ENCODE measurements at regions not wholly inside any gene's neighbourhood (a gene's known extent, or its start where the extent isn't known, plus 50 kb on each side); places are given as distances from the start of the nearest gene placed in this dataset.
"Not testable (repeated sequence)": the region's sequence is repeated elsewhere in the genome, so short reads cannot be mapped to it uniquely, and the experiment has no call there.

DNA sequence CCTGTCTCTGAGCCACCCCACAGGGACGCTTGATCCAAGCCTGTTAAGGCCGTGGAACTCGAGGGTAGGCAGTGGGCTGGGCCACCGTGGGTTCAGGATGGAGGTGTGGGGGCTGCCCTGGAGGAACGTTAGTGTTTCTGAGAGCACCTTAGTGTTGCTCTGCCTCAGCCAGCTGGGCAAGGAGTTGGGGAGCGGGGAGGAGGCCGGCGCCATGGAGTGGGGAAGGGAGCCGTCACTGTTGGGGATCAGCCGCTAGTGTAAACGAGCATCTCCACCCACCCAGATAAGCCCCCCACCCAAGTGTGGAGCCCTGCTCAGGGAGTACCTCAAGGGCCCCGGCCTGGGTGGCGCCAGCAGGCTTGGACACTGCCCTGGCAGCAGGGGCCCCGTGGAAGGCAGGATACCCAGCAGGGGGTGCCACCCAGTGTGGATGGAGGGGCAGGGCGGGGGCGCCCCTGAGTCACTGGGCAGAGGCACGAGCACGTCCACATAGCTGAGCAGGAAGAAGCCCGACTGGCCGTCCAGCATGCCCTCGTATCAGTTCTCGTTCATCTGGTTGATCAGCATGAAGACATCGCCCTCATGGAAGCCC is 98.6 kb downstream of the KPNA2 start:
- ATAC-seq (peak; percentile 23 to 29), DNase-seq (peak; percentile 21)

DNA sequence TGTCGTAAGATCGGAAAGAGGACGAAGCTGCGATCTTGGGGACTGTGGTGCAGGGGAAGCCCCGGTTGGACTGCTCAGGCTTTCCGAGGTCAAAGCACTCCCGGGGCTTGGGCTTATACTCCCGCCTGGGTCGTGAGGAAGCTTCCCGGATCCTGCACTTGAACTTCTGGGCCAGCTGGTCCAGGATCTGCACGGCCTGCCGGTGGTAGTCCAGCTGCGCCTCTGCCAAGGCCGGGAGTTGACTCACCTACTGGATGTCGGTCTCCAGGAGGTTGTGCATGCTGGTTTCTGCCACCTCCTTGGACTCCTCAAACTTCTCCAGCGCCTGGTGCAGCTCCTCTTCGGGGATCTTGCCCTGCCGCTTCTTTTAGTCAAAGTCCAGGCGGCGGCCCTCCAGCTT is 99.2 kb downstream of the KPNA2 start:
- intact Hi-C loops (cut with DNase I) = no loop called here
- ATAC-seq (no peak), DNase-seq (no peak)

More for the DNA sequence above, 98.6 kb downstream of the KPNA2 start:
- intact Hi-C loops (cut with DNase I) = no loop called here

DNA sequence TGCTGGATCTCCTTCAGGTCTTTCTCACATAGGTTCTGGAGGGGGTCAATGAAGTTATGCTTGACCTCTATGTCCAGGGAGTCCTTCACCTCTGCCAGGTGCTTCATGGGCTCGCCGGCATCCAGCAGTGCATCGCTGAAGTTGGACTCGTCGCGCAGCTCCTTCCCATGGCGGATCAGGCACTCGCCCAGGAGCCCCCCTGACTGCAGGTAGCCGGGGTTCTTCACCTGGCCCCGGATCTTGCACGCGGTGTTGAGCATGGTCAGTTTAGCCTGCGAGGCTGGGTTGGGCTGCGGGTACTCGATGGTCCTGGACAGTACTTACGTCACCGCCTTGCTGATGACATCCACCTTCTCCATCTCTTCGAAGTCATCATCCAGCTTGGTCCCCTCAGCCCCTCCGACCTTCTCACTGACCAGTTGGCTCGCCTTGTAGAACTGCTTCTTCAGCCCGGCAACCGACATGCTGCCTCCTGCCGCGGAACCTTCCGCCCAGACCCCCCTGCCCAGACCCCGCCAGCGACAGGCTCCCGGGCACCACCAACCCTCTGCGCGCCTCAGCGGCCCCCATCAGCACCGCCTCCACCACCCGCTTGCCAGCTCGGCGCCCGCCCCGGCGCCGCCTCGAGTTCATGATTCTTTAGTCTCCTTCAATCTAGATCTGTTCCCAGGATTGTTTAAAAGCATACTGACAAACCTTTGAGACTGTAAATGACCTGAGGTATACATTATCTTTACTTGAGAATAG is 99.8 kb downstream of the KPNA2 start:
- ATAC-seq (no peak), DNase-seq (no peak)
- intact Hi-C loops (cut with DNase I) = no loop called here

DNA sequence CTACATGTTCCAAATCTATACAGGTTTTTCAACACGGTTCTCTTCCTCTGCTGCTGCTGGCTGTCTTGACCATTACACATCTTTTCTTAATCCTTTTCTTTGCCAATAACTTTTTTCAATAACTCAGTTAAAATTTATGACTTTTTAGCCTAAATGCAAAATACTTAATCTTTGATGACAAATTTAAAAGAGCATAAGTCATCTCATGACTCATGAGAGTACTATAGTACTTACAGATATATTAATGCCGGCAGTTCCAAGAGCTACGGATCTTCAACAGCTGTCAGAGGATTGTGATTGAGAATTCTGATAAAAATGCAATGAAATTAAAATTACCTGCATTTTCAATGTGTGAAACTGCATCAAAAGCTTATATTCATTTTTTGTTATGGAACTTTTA is 105.5 kb downstream of the KPNA2 start:
- intact Hi-C loops (cut with DNase I) = no loop called here
- ATAC-seq (no peak), DNase-seq (no peak)

DNA sequence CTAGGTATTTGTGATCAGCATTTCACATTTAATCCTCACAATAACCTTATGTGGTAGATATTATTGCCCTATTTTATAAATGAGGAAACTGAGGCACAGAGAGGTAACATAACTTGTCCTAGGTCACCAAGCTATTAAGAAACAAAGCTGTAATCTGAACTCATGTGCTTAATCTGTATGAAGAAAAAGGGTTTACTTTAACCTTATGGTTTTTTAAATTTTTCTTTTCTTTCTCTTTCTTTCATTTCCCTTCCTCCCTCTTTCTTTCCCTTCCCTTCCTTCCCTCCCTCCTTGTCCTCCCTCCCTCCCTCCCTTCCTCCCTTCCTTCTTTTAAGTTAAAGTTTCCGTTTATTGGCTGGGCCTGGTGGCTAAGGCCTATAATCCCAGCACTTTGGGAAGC is 105.2 kb upstream of the AMZ2 start:
- ATAC-seq = no peak
- intact Hi-C loops (cut with DNase I) = no loop called here
- DNase-seq = no peak

DNA sequence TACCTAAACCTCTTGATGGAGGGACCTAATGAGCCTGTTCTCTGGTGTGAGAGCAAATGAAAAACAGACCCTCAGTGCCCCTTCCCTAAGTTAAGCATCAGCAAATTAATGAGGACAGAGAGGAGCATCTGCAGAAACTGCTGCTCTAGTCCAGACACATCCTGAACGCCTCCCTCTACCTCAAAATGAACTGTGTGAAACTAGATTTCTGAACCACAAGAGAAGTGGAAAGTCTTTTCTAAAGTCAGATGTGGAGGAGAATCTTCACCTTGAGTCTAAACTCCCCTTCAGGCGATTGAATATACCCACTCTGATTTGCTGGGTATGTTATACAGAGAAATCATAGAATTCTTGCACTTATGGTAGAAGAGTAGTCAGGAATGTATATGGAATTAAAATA is 104.4 kb upstream of the AMZ2 start:
- ATAC-seq (no peak), DNase-seq (no peak)
- intact Hi-C loops (cut with DNase I) = no loop called here

DNA sequence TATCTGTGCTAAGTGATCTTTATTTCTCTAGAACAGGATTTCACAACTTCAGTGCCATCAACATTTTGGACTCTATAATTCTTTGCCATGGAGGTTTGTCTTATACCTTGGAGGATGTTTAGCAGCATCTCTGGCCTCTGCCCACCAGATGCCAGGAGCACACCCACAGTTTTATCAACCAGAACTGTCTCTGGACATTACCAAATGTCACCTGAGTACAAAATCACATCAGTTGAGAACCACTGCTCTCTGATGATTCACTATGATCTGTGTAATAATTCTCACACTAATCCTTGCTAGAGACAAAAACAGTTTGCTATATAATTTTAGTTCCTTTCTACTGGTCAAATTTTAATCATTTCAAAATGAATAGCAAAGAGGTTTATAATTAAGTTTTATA is 102.8 kb upstream of the AMZ2 start:
- DNase-seq = no peak
- ATAC-seq = no peak
- intact Hi-C loops (cut with DNase I) = no loop called here

DNA sequence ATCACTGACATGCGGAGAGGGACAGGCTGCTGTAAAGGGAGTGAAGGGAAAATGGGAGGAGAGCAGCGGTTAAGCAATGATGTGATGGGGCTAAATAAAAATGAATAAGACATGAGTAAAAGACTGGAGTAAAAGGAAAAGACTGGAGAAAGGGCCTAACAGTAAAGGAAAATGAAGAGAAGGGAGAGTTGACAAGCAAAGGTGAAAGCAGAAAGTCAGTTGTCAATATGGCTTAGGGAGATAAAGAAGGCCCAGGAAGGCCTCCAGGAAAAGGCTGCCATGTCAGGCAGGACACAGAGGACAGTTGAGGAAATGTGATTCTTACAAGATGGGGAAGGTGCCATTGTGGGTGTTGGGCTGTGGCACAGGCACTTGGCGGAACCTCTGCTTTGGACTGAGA is 98.9 kb upstream of the AMZ2 start:
- ATAC-seq (no peak), DNase-seq (no peak)
- intact Hi-C loops (cut with DNase I) = no loop called here

DNA sequence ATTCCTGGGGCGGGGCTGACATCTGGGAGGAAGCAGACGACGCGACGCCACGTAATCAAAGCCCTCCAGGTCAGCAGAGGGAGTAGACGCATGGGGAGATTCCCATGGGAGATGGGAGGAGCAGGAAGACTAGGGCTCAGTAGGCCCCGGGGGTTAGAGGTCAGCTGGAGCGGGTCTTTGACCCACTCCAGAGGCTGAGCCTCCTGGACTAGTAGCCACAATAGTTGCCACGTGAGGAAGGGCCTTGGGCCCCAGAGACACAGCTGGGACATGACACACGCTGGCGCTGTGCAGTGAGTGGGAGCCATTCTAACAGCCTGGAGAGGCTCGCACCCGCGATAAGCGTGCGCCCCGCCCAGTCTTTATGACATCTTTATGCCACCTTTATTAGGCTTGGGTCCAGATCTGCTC is 95.7 kb upstream of the AMZ2 start:
- no peak for ATAC-seq
- intact Hi-C loops (cut with DNase I) = no loop called here
- DNase-seq = no peak

DNA sequence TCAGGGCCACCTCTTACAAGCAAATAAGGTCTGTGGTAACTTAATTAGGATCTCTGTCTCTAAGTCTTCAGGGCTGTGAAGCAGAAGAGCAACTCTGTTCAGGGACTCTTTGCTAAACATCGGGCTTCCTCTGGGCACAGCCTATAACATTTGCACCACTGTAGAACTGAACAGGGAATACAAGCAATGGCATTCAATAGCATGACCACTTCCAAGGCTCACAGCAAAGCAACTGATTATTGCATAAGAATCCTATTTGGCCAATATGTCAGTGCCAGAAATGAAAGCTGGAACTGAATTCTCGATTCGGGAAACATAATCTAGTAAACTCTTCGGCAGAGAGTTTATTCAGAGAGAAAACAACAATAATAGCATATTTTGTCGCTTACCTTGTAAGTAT is 92.2 kb upstream of the AMZ2 start:
- ATAC-seq (peak in 1 of 2 donors; percentile 63), DNase-seq (no peak)
- intact Hi-C loops (cut with DNase I) = no loop called here

DNA sequence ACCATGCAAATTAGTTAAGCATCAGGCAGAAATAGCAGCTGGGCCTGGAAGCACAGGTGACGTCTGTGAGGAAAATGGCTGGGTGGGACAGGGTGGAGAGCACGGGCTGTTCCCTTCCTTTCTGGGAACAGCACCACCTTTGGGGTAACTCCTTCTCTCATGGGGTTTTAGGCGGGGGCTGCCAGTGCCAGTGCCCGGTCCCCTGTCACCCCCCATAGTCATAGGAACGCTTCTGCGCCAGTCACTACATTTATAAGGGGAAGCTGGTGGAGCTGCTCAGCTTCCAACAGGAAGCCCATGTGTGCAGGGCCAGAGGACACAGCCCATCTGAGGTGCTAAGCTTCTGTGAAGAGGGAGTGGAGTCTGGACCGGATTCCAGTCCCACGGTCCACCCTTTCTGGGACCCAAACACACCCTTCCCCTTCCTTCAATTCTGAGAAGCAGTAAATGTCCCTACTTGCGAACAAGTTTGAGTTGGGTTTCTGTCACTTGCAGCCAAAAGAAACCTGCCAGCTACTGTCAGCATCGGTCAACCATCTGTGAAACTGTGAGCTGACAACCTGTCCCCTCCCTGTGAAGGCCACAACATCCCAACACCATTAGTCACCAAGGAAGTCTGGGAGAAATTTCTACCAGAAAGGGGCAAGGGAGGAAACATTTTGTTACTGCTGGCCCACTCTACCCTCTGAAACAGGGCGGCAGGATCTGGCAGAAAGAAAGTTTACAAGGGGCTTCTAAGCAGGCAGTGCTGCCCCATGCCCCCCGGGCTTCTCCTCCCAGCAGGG is 86.0 kb upstream of the AMZ2 start:
- DNase-seq (peak; percentile 34), ATAC-seq (peak in 1 of 2 donors; percentile 86)
- intact Hi-C loops (cut with DNase I) = no loop called here

DNA sequence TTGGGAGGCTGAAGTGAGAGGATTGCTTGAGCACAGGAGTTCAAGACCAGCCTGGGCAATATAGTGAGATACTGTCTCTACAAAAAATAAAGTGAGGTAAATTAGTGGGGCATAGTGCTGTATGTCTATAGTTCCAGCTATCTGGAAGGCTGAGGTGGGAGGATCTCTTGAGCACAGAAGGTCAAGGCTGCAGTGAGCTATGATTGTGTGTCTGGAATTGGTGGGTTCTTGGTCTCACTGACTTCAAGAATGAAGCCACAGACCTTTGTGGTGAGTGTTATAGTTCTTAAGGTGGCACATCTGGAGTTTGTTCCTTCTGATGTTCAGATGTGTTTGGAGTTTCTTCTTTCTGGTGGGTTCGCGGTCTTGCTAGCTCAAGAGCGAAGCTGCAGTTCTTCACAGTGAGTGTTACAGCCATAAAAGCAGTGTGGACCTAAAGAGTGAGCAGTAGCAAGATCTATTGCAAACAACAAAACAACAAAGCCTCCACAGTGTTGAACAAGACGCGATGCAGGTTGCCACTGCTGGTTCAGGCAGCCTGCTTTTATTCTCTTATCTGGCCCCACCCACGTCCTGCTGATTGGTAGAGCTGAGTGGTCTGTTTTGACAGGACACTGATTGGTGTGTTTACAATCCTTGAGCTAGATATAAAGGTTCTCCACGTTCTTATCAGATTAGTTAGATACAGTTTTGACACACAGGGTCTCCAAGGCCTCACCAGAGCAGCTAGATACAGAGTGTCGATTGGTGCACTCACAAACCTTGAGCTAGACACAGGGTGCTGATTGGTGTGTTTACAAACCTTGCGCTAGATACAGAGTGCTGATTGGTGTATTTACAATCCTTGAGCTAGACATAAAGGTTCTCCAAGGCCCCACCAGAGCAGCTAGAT is 79.3 kb upstream of the AMZ2 start:
- DNase-seq; intact Hi-C loops (cut with DNase I); ATAC-seq: not testable (repeated sequence)

DNA sequence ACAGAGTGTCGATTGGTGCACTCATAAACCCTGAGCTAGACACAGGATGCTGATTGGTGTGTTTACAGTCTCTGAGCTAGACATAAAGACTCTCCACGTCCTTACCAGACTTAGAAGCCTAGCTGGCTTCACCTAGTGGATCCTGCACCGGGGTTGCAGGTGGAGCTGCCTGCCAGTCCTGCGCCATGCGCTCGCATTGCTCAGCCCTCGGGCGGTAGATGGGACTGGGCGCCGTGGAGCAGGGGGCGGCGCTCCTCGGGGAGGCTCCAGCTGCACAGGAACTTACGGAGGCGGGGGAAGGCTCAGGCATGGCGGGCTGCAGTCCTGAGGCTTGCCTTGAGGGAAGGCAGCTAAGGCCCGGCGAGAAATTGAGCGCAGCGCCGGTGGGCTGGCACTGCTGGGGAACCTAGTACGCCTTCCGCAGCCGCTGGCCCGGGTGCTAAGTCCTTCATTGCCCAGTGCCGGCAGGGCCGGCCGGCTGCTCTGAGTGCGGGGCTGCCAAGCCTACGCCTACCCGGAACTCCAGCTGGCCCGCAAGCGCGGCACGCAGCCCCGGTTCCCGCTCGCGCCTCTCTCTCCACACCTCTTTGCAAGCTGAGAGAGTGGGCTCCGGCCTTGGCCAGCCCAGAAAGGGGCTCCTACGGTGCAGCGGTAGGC is 78.5 kb upstream of the AMZ2 start:
- DNase-seq; ATAC-seq; intact Hi-C loops (cut with DNase I): not testable (repeated sequence)

DNA sequence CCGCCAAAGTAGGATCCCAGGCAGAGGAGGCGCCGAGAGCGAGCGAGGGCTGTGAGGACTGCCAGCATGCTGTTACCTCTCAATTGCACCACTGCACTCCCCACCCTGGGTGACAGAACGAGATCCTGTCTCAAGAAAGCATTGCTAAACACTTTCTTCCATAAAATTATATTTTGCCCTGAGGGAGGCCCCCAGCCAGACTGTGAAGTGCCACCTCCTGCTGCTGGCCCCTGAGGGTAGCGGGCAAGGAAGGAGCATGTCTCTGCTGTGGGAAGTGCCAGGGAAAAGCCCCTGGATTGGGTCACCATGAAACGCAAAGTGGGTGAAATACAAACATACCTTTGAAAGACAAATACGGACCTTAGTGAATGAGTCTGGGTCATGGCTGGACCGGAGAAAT is 78.0 kb upstream of the AMZ2 start:
- DNase-seq (no peak), ATAC-seq (no peak)
- intact Hi-C loops (cut with DNase I) = loop anchor here in 1 of 2 donors (5.0 to 10.0 kb wide), 2 partner anchors 295 to 592 kb away; no protein-coding TSS in a partner anchor

DNA sequence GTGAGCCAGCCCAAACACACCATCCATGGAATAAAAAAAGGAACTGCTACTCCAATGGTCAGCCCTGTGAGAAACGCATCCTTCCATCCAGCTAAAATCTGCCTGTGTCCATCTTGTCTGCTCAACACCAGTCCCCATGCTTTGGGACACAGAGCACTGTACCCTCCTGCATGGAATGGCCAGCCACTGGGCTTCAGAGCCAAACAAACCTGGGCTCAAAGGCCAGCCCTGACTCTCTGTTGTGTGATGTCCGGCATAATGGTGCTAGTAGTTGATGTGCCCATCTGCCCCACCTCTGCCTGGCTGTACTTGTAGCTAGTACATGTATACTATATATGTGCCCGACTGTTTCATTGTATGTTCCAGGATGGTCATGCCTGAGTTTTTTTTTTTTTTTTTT is 77.6 kb upstream of the AMZ2 start:
- intact Hi-C loops (cut with DNase I) = loop anchor here in 1 of 2 donors (5.0 to 10.0 kb wide), 2 partner anchors 295 to 592 kb away; no protein-coding TSS in a partner anchor
- no peak for DNase-seq
- no peak for ATAC-seq

DNA sequence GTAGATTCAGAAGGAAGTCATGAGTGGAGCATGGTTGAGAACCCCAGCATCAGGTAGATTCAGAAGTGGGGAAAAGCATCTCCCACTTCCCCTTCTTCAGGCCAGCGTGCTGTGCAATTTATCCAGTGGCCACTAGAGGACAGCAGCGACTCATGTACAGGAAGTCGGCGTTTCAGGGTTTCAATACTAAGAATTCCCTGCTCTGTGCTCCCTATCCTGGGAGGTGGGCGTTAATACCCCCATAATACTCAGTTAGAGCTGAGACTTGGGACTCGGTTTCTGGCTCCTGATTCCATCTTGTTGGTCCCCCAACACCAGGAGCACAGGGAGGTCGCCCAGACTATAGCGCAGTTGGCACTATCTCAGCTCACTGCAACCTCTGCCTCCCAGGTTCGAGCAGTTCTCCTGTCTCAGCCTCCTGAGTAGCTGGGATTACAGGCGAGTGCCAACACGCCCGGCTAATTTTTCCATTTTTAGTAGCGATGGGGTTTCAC is 75.3 kb upstream of the AMZ2 start:
- intact Hi-C loops (cut with DNase I) = loop anchor here in 1 of 2 donors (5.0 to 10.0 kb wide), 2 partner anchors 292 to 590 kb away; no protein-coding TSS in a partner anchor
- peak; percentile 60 for DNase-seq
- ATAC-seq = peak; percentile 78 to 81

DNA sequence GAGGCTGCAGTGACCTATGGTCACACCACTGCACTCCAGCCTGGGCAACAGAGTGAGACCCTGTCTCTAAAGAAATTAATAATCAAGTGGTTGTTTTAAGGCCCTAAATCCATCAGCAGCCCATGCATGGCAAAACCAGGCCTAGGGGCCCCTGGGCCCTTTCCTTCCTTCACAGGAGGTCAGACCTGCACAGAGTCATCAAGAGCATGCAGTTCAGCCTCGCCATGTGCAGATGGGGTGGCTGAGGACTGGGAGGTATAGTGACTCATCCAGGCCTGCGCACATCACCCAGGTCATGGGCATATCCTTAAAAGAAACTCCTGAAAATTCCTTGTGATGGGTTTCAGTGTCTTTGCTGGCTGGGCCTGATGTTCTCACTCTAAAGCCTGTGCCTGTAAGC is 72.4 kb upstream of the AMZ2 start:
- intact Hi-C loops (cut with DNase I) = loop anchor here in 1 of 2 donors (10.0 kb wide), 1 partner anchor 289 kb away; no protein-coding TSS in a partner anchor
- no peak for DNase-seq
- no peak for ATAC-seq

DNA sequence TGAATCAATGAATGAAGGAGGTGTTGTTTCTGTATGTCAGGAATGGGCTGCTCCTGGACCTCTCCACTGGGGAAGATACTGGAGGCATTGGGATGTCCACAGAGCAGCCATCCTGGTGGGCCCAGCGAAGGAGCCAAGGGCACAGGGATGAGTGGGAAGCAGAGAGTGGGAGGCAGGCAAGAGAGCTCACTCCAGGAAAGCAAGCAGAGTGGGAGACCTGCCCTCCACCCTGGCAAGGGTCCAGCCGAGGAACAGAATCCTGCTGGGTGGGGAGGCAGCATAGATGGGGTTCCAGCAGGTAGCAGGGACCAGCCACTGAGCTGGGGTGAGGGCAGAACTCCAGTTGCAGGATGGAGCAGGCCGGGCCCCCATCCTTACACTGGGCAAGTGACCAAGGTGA is 71.9 kb upstream of the AMZ2 start:
- intact Hi-C loops (cut with DNase I) = loop anchor here in 1 of 2 donors (10.0 kb wide), 1 partner anchor 289 kb away; no protein-coding TSS in a partner anchor
- ATAC-seq = no peak
- no peak for DNase-seq
